Ishikawa (cell line): ENCODE measurements at regions not wholly inside any gene's neighbourhood (a gene's known extent, or its start where the extent isn't known, plus 50 kb on each side); places are given as distances from the start of the nearest gene placed in this dataset.

Experiments
- CEBPB ChIP-seq: IDR thresholded peaks from 2 replicates; pipeline ENCODE4 v1.6.1; 2012
- CREB1 ChIP-seq: IDR thresholded peaks from 2 replicates; pipeline ENCODE4 v1.6.1; 2012; ENCODE audit warnings: low read depth
- EGR1 ChIP-seq: IDR thresholded peaks from 2 replicates; pipeline ENCODE4 v1.6.1; 2012
- EP300 ChIP-seq: IDR thresholded peaks from 2 replicates; pipeline ENCODE4 v1.6.1; 2012; ENCODE audit warnings: borderline replicate concordance
- FOXM1 ChIP-seq: IDR thresholded peaks from 2 replicates; pipeline ENCODE4 v1.6.1; 2012; ENCODE audit warnings: low read depth, borderline replicate concordance
- MAX ChIP-seq: IDR thresholded peaks from 2 replicates; pipeline ENCODE4 v1.6.1; 2012
- NFIC ChIP-seq: IDR thresholded peaks from 2 replicates; pipeline ENCODE4 v1.6.1; 2012
- RAD21 ChIP-seq: IDR thresholded peaks from 2 replicates; pipeline ENCODE4 v1.6.1; 2012; ENCODE audit warnings: low read depth
- REST ChIP-seq: IDR thresholded peaks from 2 replicates; pipeline ENCODE4 v1.6.1; 2012; ENCODE audit warnings: low read depth, mild to moderate bottlenecking
- TAF1 ChIP-seq: IDR thresholded peaks from 2 replicates; pipeline ENCODE4 v1.6.1; 2012; ENCODE audit warnings: low read depth, mild to moderate bottlenecking
- TCF12 ChIP-seq: IDR thresholded peaks from 2 replicates; pipeline ENCODE4 v1.6.1; 2012; ENCODE audit warnings: low read depth
- TEAD4 ChIP-seq: IDR thresholded peaks from 2 replicates; pipeline ENCODE4 v1.6.1; 2012
- USF1 ChIP-seq: IDR thresholded peaks from 2 replicates; pipeline ENCODE4 v1.6.1; 2012
- YY1 ChIP-seq: IDR thresholded peaks from 2 replicates; pipeline ENCODE4 v1.6.1; 2012; ENCODE audit warnings: low read depth
- ZBTB7A ChIP-seq: IDR thresholded peaks from 2 replicates; pipeline ENCODE4 v1.6.1; 2012; ENCODE audit warnings: low read depth

GRCh38 chr14:31944256-31945073 lies 132.6 kb upstream of the ARHGAP5 start:
- no peak for TF ChIP-seq TCF12
- no peak for TF ChIP-seq USF1
- TF ChIP-seq CREB1 = no peak

GRCh38 chr14:31945074-31945613 lies 132.0 kb upstream of the ARHGAP5 start:
- TF ChIP-seq FOXM1 (no peak), NFIC (no peak), CEBPB (no peak), EP300 (no peak), TAF1 (no peak), CREB1 (no peak), TCF12 (no peak), YY1 (no peak), REST (no peak), USF1 (no peak), EGR1 (no peak), RAD21 (no peak), TEAD4 (no peak), MAX (no peak), ZBTB7A (no peak)

GRCh38 chr14:31945701-31946100 lies 131.4 kb upstream of the ARHGAP5 start:
- TF ChIP-seq FOXM1 (no peak), TEAD4 (no peak), MAX (no peak)

GRCh38 chr14:31947076-31947475 lies 130.0 kb upstream of the ARHGAP5 start:
- TF ChIP-seq TCF12 = no peak
- no peak for TF ChIP-seq MAX
- no peak for TF ChIP-seq REST
- no peak for TF ChIP-seq TAF1

- TF ChIP-seq MAX (no peak), EGR1 (no peak)
These were observed 129.2 kb upstream of the ARHGAP5 start for GRCh38 chr14:31947680-31948595.

GRCh38 chr14:31949709-31950108 lies 127.4 kb upstream of the ARHGAP5 start:
- TF ChIP-seq YY1 = no peak
